ENCODE measurements at regions not wholly inside any gene's neighbourhood (a gene's known extent, or its start where the extent isn't known, plus 50 kb on each side); places are given as distances from the start of the nearest gene placed in this dataset.

- no peak for DNase-seq (ENCODE audit: low spot score)
Measured at GRCh38 chr2:103276869-103277268, 515.0 kb downstream of the TMEM182 start.

- no peak for DNase-seq (ENCODE audit: low spot score)
Measured at GRCh38 chr2:103284750-103285149, 522.9 kb downstream of the TMEM182 start.

DNA sequence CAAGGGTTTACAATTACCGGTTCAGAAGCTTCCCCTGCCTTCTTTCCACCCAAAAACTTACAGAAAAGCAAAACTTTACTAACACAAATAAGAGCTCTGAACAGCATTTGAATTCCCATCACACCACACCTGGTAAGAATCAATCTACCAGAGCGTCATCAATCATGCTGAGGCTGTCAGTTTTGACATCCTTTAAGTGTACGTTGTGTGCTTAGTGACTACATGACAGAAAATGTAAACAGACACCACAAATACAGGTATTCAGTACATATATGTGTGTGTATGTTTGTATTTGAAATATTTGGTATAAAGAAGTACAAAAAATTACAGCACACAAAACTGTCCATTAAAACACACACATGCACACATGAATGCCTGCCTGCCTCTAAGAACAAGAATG, 523.5 kb downstream of the TMEM182 start:
- DNase-seq (ENCODE audit: low spot score), result no peak

DNA sequence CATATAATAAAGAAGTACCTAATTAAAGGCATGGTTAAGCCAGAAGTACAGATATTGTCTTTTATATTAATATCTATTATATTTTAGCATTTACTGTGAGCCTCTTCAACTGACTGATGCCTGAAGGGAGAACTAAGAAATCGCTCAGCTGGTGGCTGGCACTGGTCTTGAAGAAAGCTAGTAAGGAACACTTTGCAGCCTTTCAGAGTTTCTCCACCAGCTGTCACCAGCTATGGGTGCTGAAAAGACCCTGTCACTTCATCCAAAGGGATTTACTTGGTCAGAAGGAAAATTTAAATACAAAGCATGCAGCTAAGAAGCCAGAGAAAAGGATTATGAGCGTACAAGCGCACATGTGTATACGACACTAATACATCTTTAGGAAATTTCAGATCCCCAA, 525.9 kb downstream of the TMEM182 start:
- no peak for DNase-seq (ENCODE audit: low spot score)

- DNase-seq (ENCODE audit: low spot score), result no peak
Measured at GRCh38 chr2:103288696-103289095, 526.9 kb downstream of the TMEM182 start.

GRCh38 chr2:103289105-103289725, 527.4 kb downstream of the TMEM182 start:
- no peak for DNase-seq (ENCODE audit: low spot score)

DNA sequence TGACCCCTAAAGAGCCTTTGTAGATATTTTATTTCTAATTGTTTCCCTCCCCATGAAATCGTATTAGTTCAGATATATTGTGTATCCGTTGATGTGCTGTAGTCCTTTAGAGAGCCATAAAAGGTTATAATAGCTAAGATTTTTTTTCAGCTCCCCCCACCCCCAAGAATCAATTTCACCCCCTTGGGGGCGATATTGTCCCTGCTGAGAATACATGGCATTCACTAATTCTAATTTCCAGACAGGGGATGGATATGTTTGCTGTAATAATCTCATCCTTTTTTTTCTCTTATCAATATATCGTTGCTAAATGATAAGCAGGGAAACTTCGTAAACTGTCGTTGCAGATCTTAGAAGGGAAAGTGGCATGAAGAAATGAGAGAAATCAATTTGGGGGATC, 530.7 kb downstream of the TMEM182 start:
- DNase-seq (ENCODE audit: low spot score), result no peak

- no peak for DNase-seq (ENCODE audit: low spot score)
Measured at GRCh38 chr2:103293067-103293741, 531.4 kb downstream of the TMEM182 start.

DNA sequence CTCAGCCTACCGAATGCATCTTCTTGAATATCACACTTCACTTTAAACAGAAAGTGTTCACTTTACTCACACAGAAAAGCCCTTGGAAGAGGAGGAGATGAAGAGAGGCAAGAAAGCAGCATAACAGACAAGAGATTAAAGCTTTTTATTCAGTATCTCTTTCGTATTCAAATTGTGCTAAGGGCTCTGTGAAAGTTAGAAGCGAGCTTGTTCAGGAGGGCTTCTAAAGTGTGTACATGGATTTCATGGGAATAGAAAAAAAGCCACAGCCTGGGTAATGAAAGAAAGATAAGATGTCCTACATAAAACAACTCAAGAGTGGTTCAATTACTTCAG, 531.9 kb downstream of the TMEM182 start:
- no peak for DNase-seq (ENCODE audit: low spot score)

DNA sequence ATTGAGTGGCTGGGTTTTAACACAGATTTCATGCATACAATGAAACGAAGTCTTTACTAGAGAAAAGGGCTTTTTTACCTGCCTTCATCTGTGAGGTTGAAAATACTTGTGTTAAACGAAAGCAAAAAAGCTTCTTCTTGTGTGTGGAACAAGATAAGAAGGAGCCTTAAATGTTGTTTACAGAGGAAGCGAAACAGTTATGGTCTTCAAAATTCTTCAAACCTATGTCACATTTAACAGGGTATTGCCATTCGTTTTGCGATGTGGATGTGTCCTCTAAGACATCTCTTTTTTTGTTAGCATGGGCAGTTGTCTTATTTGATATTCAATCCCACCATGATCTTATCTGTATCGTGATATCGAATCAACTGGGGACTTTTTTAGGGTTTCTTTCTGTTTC, 532.6 kb downstream of the TMEM182 start:
- DNase-seq (ENCODE audit: low spot score), result no peak

- DNase-seq (ENCODE audit: low spot score), result no peak
Measured at GRCh38 chr2:103295591-103295990, 533.8 kb downstream of the TMEM182 start.

GRCh38 chr2:103324671-103325070, 562.8 kb downstream of the TMEM182 start:
- DNase-seq (ENCODE audit: low spot score), result no peak

DNA sequence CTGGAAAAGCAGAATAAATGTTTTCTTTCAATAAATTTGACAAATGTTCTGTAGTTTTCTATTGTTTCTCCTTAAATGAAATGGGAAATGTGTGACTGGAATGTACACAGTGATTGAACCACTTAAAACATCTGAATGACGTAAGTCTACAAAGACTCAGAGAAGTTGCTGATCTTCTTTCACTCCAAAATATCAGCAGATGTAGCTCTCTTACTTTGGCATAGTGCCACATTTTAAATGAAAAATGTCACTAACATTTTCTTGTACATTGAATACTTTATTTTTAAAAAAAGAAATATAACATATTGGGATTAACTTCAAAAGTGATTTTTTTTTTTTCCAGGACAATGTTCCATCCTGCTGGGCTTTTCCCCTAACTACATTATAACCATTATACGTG, 565.6 kb downstream of the TMEM182 start:
- DNase-seq (ENCODE audit: low spot score), result no peak

DNA sequence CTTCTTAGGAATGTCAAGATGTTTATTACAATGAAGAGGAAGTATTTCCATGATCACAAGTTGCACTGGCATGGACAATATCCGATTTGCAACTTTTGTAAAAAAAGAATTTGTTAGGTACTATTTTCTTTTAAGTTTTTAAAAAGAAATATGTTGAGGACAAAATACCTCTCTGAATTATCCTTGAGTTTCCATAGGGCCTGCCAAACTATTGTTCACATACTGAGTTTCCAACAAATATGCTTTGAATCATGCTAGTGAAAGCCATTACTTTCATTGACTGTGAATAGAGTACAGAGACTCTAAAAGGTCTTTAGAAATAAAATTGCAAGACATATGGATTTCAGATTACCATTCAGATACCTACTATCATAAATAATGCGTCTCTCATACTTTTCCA, 566.1 kb downstream of the TMEM182 start:
- DNase-seq (ENCODE audit: low spot score), result no peak

GRCh38 chr2:103335403-103335802, 573.6 kb downstream of the TMEM182 start:
- no peak for DNase-seq (ENCODE audit: low spot score)

- no peak for DNase-seq (ENCODE audit: low spot score)
Measured at GRCh38 chr2:103338819-103339218, 577.0 kb downstream of the TMEM182 start.

- no peak for DNase-seq (ENCODE audit: low spot score)
Measured at GRCh38 chr2:103346780-103347179, 584.9 kb downstream of the TMEM182 start.

DNA sequence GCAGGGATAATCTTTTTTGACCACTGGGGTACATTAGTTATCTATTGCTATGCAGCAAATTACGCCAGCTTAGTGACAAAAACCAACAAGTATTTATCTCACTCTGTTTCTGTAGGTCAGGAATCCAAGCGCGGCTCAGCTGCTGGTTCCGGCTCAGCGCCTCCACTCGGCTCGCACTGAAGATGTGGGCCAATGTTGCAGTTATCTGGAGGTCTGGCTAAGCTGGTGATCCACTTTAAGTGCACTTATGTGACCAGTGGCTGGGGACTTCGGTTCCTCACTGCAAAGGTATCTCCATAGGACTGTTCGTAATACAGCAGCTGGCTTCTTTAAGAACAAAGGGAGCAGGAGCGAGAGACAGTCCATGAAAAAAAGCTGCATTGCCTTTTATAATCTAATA, 591.9 kb downstream of the TMEM182 start:
- no peak for DNase-seq (ENCODE audit: low spot score)

DNA sequence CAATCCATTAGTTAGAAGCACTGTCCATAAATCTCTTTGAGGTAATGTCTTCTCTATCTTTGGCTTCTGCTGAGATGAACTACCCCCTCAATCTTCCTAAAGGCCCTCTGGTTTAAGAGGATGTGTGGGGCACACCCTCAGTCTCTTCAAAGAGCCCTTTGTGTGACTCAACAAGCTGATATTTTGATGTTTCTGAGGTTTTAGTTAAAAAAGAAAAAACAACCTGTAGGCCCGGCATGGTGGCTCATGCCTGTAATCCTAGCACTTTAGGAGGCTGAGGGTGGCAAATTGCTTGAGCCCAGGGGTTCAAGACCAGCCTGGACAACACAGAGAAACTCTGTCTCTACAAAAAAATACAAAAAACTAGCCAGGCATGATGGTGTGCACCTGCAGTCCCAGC, 593.5 kb downstream of the TMEM182 start:
- no peak for DNase-seq (ENCODE audit: low spot score)

DNA sequence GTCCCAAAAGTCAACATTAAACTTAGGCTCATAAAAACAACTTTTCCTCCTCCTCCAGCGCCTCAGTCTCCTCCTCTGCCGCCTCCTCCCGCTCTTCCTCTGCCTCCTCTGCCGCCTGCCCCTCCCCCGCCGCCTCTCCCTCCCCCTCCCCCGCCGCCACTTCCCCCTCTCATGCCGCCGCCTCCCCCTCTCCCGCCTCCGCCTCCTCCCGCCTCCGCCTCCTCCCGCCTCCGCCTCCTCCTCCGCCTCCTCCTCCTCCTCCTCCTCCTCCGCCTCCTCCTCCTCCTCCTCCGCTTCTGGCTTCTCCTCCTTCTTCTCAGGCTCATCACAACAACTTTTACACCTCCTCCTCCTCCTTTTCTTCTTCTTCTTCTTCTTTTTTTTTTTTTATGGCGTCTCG, 599.9 kb downstream of the TMEM182 start:
- no peak for DNase-seq (ENCODE audit: low spot score)

GRCh38 chr2:103363639-103364038, 601.8 kb downstream of the TMEM182 start:
- DNase-seq (ENCODE audit: low spot score), result no peak

DNA sequence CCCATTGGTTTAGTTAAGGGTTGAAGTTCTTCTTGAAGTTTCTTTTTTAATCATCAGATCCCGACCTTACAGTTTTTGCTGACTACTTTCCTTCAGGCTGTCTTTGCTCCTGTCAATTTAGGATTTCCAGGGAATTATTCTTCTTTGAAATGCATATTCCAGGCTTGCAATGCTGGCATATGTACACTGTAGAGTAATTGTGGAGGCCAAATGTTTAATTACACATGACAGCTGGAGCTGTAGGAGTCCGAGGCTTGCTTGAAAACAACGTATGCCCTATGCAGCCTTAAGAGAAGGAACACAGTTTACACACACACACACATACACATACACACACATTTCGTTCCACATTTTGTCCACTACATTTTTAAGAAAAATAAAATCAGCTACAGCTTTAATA, 602.3 kb downstream of the TMEM182 start:
- no peak for DNase-seq (ENCODE audit: low spot score)

DNA sequence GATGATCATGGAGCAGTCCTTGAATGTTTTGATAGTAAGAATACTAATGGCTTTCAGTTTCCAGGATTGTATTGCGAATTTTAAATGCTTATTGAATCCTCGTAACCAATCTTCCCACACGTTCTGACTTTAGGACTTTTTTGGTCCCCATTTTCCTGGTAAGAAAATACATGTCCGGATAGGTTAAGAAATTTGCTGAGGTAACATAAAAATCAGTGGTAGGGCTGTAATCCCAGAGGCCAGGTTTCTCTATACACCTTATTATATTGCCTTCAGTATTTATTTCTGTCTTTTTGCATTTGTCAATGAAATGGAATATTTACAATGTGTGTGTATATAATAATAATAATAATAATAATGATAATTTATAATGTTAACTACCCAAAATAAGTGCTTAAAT, 603.2 kb downstream of the TMEM182 start:
- DNase-seq (ENCODE audit: low spot score), result no peak

- DNase-seq (ENCODE audit: low spot score), result no peak
Measured at GRCh38 chr2:103367877-103368276, 606.0 kb downstream of the TMEM182 start.

All from NAMALWA (cell line).